ENCODE measurements at regions not wholly inside any gene's neighbourhood (a gene's known extent, or its start where the extent isn't known, plus 50 kb on each side); places are given as distances from the start of the nearest gene placed in this dataset.

DNA sequence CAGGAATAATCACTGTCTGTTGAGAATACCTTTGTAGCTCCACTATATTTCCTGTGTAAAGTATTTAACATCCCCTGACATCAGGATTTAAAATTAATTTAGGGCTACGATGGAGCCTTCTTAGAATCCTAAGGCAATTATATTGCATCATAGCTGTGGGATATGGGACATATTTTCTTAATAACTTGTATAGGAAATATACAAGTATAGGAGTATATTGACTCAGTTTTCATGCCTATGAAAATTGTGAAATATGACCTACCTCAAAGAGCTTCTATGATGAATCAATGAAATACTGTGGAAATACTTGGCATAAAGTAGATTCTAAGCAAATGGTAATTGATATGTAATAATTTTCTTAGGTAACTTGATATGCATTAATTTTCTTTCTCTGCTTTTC, 221.0 kb upstream of the KLF4 start:
- Mint-ChIP-seq H3K9me3 (ENCODE audit: unreplicated experiment) (no peaks in the 10 kb centered on the region), H3K4me1 (ENCODE audit: insufficient read depth, unreplicated experiment) (peaks cover 53% of the 10 kb centered on the region), H3K36me3 (ENCODE audit: insufficient read depth, unreplicated experiment) (no peaks in the 10 kb centered on the region), H3K27ac (ENCODE audit: low read depth, unreplicated experiment) (peak overlapping the region; percentile 86), H3K4me3 (ENCODE audit: unreplicated experiment) (no peak overlapping the region), H3K27me3 (ENCODE audit: insufficient read depth, unreplicated experiment) (no peaks in the 10 kb centered on the region)
- DNase-seq (ENCODE audit: unreplicated experiment), result peak; percentile 35
- POLR2A ChIA-PET, result interaction anchor here (0.6 to 2.9 kb wide), 13 partner anchors 20 to 550 kb away, joined by 3 to 34 read pairs (median 6); no protein-coding TSS in a partner anchor
- no TSS peak for BruUV-seq (replicated peaks)
- intact Hi-C loops (cut with micrococcal nuclease), result loop anchor here (2.0 kb wide), 1 partner anchor 22 kb away; no protein-coding TSS in a partner anchor
- TF ChIP-seq CTCF (IDR thresholded peaks at IDR 0.05; ENCODE audit: unreplicated experiment), result no peak
- CTCF ChIA-PET, result interaction anchor here (0.9 to 2.3 kb wide), 3 partner anchors 21 to 27 kb away, joined by 3 to 12 read pairs (median 6); no protein-coding TSS in a partner anchor

GRCh38 chr9:107708791-107709190, 219.2 kb upstream of the KLF4 start:
- no peaks in the 10 kb centered on the region for H3K27me3 Mint-ChIP-seq (ENCODE audit: insufficient read depth, unreplicated experiment)
- ChIA-PET CTCF (interaction anchor here (0.7 to 0.9 kb wide), 2 partner anchors 28 to 376 kb away, joined by 5 to 6 read pairs; no protein-coding TSS in a partner anchor), POLR2A (interaction anchor here (1.1 to 2.1 kb wide), 2 partner anchors 18 to 25 kb away, joined by 4 to 14 read pairs; no protein-coding TSS in a partner anchor)
- H3K27ac Mint-ChIP-seq (ENCODE audit: low read depth, unreplicated experiment), result no peak overlapping the region
- no peaks in the 10 kb centered on the region for H3K36me3 Mint-ChIP-seq (ENCODE audit: insufficient read depth, unreplicated experiment)
- H3K4me1 Mint-ChIP-seq (ENCODE audit: insufficient read depth, unreplicated experiment), result peaks cover 57% of the 10 kb centered on the region
- no TSS peak for BruUV-seq (replicated peaks)
- H3K4me3 Mint-ChIP-seq (ENCODE audit: unreplicated experiment), result no peak overlapping the region
- intact Hi-C loops (cut with micrococcal nuclease), result no loop called here
- no peak for TF ChIP-seq CTCF (IDR thresholded peaks at IDR 0.05; ENCODE audit: unreplicated experiment)
- no peaks in the 10 kb centered on the region for H3K9me3 Mint-ChIP-seq (ENCODE audit: unreplicated experiment)
- DNase-seq (ENCODE audit: unreplicated experiment), result no peak

GRCh38 chr9:107707915-107708441, 218.4 kb upstream of the KLF4 start:
- Mint-ChIP-seq H3K27me3 (ENCODE audit: insufficient read depth, unreplicated experiment) (no peaks in the 10 kb centered on the region), H3K4me1 (ENCODE audit: insufficient read depth, unreplicated experiment) (peaks cover 53% of the 10 kb centered on the region), H3K4me3 (ENCODE audit: unreplicated experiment) (no peak overlapping the region), H3K9me3 (ENCODE audit: unreplicated experiment) (no peaks in the 10 kb centered on the region), H3K36me3 (ENCODE audit: insufficient read depth, unreplicated experiment) (no peaks in the 10 kb centered on the region), H3K27ac (ENCODE audit: low read depth, unreplicated experiment) (peak overlapping the region; percentile 30)
- peak; percentile 43 for DNase-seq (ENCODE audit: unreplicated experiment)
- intact Hi-C loops (cut with micrococcal nuclease), result no loop called here
- CTCF ChIA-PET, result interaction anchor here (0.9 kb wide), 1 partner anchor 29 kb away, joined by 5 read pairs; no protein-coding TSS in a partner anchor
- no peak for TF ChIP-seq CTCF (IDR thresholded peaks at IDR 0.05; ENCODE audit: unreplicated experiment)
- no TSS peak for BruUV-seq (replicated peaks)
- POLR2A ChIA-PET, result interaction anchor here (1.1 to 1.8 kb wide), 3 partner anchors 12 to 25 kb away, joined by 3 to 4 read pairs (median 4); no protein-coding TSS in a partner anchor

GRCh38 chr9:107707428-107707837, 217.9 kb upstream of the KLF4 start:
- DNase-seq (ENCODE audit: unreplicated experiment), result peak; percentile 76
- Mint-ChIP-seq H3K36me3 (ENCODE audit: insufficient read depth, unreplicated experiment) (no peaks in the 10 kb centered on the region), H3K27ac (ENCODE audit: low read depth, unreplicated experiment) (peak overlapping the region; percentile 30), H3K4me3 (ENCODE audit: unreplicated experiment) (no peak overlapping the region), H3K9me3 (ENCODE audit: unreplicated experiment) (no peaks in the 10 kb centered on the region), H3K4me1 (ENCODE audit: insufficient read depth, unreplicated experiment) (peaks cover 49% of the 10 kb centered on the region), H3K27me3 (ENCODE audit: insufficient read depth, unreplicated experiment) (no peaks in the 10 kb centered on the region)
- TF ChIP-seq CTCF (IDR thresholded peaks at IDR 0.05; ENCODE audit: unreplicated experiment), result no peak
- BruUV-seq (replicated peaks), result no TSS peak
- CTCF ChIA-PET, result no interaction called here
- intact Hi-C loops (cut with micrococcal nuclease), result no loop called here
- POLR2A ChIA-PET, result interaction anchor here (1.6 to 1.8 kb wide), 2 partner anchors 11 to 25 kb away, joined by 3 to 4 read pairs; no protein-coding TSS in a partner anchor
